ENCODE measurements at regions not wholly inside any gene's neighbourhood (a gene's known extent, or its start where the extent isn't known, plus 50 kb on each side); places are given as distances from the start of the nearest gene placed in this dataset.

GRCh38 chr1:208763971-208764370 is 519.8 kb upstream of the PLXNA2 start:
- no peaks in the 10 kb centered on the region for H3K9me3 ChIP-seq (ENCODE audit: severe bottlenecking)
- DNase-seq (ENCODE audit: low spot score) (no peak), ATAC-seq (ENCODE audit: low read depth) (no peak)
- no peak for TF ChIP-seq CTCF (IDR thresholded peaks at IDR 0.05; ENCODE audit: poor library complexity, severe bottlenecking)
- no peak overlapping the region for H3K4me3 ChIP-seq (ENCODE audit: severe bottlenecking)
- no peaks in the 10 kb centered on the region for H3K4me1 ChIP-seq (ENCODE audit: insufficient read depth, poor library complexity, severe bottlenecking)
- no peak overlapping the region for H3K27ac ChIP-seq (ENCODE audit: poor library complexity, severe bottlenecking)
- no peaks in the 10 kb centered on the region for H3K36me3 ChIP-seq (ENCODE audit: low read depth)
- H3K27me3 ChIP-seq (ENCODE audit: insufficient read depth, poor library complexity, severe bottlenecking): no peaks in the 10 kb centered on the region

DNA sequence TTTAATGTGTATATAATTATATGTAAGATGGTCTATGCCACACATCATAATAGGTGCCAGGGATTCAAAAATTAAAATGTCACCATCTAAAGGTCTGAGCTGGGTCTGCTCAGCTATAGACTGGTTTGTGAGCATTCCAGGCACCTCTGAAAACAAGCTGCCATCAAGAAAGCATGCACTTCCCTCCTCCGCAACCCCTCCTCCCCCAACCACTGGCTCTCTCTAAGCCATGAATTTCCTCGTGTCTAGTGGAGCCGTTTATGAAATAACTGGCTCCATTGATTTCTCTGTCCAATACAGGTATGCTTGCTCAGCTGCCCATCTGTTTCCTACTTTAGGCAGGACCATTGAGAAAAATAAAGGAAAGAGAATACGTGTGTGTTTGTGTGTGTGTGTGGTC is 522.6 kb upstream of the PLXNA2 start:
- Histone ChIP-seq H3K27ac (ENCODE audit: poor library complexity, severe bottlenecking) (no peak overlapping the region), H3K9me3 (ENCODE audit: severe bottlenecking) (no peaks in the 10 kb centered on the region), H3K36me3 (ENCODE audit: low read depth) (no peaks in the 10 kb centered on the region), H3K4me3 (ENCODE audit: severe bottlenecking) (no peak overlapping the region), H3K4me1 (ENCODE audit: insufficient read depth, poor library complexity, severe bottlenecking) (no peaks in the 10 kb centered on the region), H3K27me3 (ENCODE audit: insufficient read depth, poor library complexity, severe bottlenecking) (no peaks in the 10 kb centered on the region)
- no peak for TF ChIP-seq CTCF (IDR thresholded peaks at IDR 0.05; ENCODE audit: poor library complexity, severe bottlenecking)
- DNase-seq (ENCODE audit: low spot score) (no peak), ATAC-seq (ENCODE audit: low read depth) (no peak)

DNA sequence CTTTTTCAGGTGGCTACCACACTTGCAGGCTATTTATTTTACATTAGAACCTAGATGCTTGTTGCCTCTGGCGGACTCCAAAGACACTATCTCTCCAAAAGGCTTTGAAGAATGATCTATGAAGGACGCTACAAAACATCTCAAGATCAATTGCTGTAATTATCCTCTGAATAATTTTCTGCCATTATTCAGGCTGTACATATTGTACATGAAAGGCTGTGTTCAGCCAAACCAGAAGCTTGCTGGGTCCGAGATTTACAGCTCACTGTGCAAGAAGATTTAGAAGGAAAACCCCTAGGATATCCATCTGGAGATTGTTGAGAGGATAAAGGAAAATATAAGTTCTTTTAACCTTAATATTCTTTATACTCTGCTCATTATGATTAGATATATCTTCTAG is 523.6 kb upstream of the PLXNA2 start:
- H3K4me1 ChIP-seq (ENCODE audit: insufficient read depth, poor library complexity, severe bottlenecking): no peaks in the 10 kb centered on the region
- no peak overlapping the region for H3K27ac ChIP-seq (ENCODE audit: poor library complexity, severe bottlenecking)
- H3K4me3 ChIP-seq (ENCODE audit: severe bottlenecking): no peak overlapping the region
- ATAC-seq (ENCODE audit: low read depth) (no peak), DNase-seq (ENCODE audit: low spot score) (no peak)
- no peaks in the 10 kb centered on the region for H3K36me3 ChIP-seq (ENCODE audit: low read depth)
- TF ChIP-seq CTCF (IDR thresholded peaks at IDR 0.05; ENCODE audit: poor library complexity, severe bottlenecking): no peak
- H3K9me3 ChIP-seq (ENCODE audit: severe bottlenecking): no peaks in the 10 kb centered on the region
- H3K27me3 ChIP-seq (ENCODE audit: insufficient read depth, poor library complexity, severe bottlenecking): no peaks in the 10 kb centered on the region

DNA sequence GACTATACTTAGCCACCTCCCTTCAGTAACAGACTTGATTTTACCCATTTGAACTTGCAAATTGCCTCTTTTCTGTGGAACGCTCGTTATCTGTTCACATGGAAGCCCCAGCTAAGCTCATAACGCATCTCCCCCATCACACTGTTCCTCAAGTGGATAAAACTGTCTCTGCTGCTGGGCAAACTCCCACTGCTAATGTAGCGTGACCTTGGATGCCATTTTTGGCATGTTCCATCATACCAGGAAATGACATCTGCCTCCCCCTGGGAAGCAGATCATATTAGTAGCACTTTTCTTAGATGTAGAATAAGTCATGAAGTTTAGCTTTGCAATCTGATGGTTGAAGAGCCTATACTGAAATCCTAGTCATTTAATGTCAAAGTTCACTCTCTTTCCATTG is 528.7 kb upstream of the PLXNA2 start:
- Histone ChIP-seq H3K9me3 (ENCODE audit: severe bottlenecking) (no peaks in the 10 kb centered on the region), H3K4me1 (ENCODE audit: insufficient read depth, poor library complexity, severe bottlenecking) (no peaks in the 10 kb centered on the region), H3K36me3 (ENCODE audit: low read depth) (no peaks in the 10 kb centered on the region), H3K27ac (ENCODE audit: poor library complexity, severe bottlenecking) (no peak overlapping the region), H3K27me3 (ENCODE audit: insufficient read depth, poor library complexity, severe bottlenecking) (no peaks in the 10 kb centered on the region), H3K4me3 (ENCODE audit: severe bottlenecking) (no peak overlapping the region)
- no peak for DNase-seq (ENCODE audit: low spot score)
- ATAC-seq (ENCODE audit: low read depth): no peak
- no peak for TF ChIP-seq CTCF (IDR thresholded peaks at IDR 0.05; ENCODE audit: poor library complexity, severe bottlenecking)

DNA sequence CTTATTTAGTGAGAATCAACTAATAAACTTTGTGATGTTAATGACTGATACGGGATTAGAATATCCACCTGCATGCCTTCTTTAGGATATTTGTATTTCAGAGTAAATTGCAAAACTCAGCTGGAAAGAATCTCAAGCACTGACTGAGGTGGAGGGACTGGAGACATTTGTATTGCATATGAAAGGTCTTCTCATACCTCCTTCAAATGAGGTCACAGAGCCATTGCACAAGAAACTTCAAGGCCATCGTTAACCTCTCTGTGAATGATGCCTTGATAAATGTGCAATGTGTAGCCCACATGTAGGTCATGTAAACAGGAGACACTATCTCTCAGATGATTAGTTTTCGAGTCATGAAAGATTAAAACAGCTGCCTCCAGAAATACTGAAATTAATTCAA is 531.7 kb upstream of the PLXNA2 start:
- Histone ChIP-seq H3K4me3 (ENCODE audit: severe bottlenecking) (no peak overlapping the region), H3K27ac (ENCODE audit: poor library complexity, severe bottlenecking) (no peak overlapping the region), H3K27me3 (ENCODE audit: insufficient read depth, poor library complexity, severe bottlenecking) (no peaks in the 10 kb centered on the region), H3K9me3 (ENCODE audit: severe bottlenecking) (no peaks in the 10 kb centered on the region), H3K36me3 (ENCODE audit: low read depth) (no peaks in the 10 kb centered on the region), H3K4me1 (ENCODE audit: insufficient read depth, poor library complexity, severe bottlenecking) (no peaks in the 10 kb centered on the region)
- DNase-seq (ENCODE audit: low spot score) (no peak), ATAC-seq (ENCODE audit: low read depth) (no peak)
- TF ChIP-seq CTCF (IDR thresholded peaks at IDR 0.05; ENCODE audit: poor library complexity, severe bottlenecking): no peak

Data from RWPE2 (cell line).